ENCODE measurements at regions not wholly inside any gene's neighbourhood (a gene's known extent, or its start where the extent isn't known, plus 50 kb on each side); places are given as distances from the start of the nearest gene placed in this dataset.

GRCh38 chr22:48808038-48808960 is 1019.4 kb downstream of the BRD1 start:
- H3K9me3 Mint-ChIP-seq: peaks cover 64% of the 10 kb centered on the region
- no peaks in the 10 kb centered on the region for H3K4me1 Mint-ChIP-seq (ENCODE audit: low read depth)
- H3K4me3 Mint-ChIP-seq: no peak overlapping the region
- peaks cover 4% of the 10 kb centered on the region; the same call in 1 of the 2 replicates for H3K36me3 Mint-ChIP-seq (ENCODE audit: low read depth)
- no peak overlapping the region for H3K27ac Mint-ChIP-seq
- H3K27me3 Mint-ChIP-seq (ENCODE audit: insufficient read depth): no peaks in the 10 kb centered on the region
- no peak for DNase-seq
- no peak for TF ChIP-seq CTCF (IDR thresholded peaks at IDR 0.05)

GRCh38 chr22:48807155-48807554 is 1020.5 kb downstream of the BRD1 start:
- Mint-ChIP-seq H3K36me3 (ENCODE audit: low read depth) (peaks cover 4% of the 10 kb centered on the region; the same call in 1 of the 2 replicates), H3K27me3 (ENCODE audit: insufficient read depth) (no peaks in the 10 kb centered on the region), H3K4me1 (ENCODE audit: low read depth) (no peaks in the 10 kb centered on the region), H3K4me3 (no peak overlapping the region), H3K9me3 (peaks cover 62% of the 10 kb centered on the region), H3K27ac (no peak overlapping the region)
- DNase-seq: no peak
- TF ChIP-seq CTCF (IDR thresholded peaks at IDR 0.05): no peak

GRCh38 chr22:48806227-48806781 is 1021.4 kb downstream of the BRD1 start:
- H3K4me1 Mint-ChIP-seq (ENCODE audit: low read depth): no peaks in the 10 kb centered on the region
- TF ChIP-seq CTCF (IDR thresholded peaks at IDR 0.05): no peak
- no peaks in the 10 kb centered on the region for H3K27me3 Mint-ChIP-seq (ENCODE audit: insufficient read depth)
- no peak overlapping the region for H3K27ac Mint-ChIP-seq
- DNase-seq: no peak
- H3K4me3 Mint-ChIP-seq: no peak overlapping the region
- peaks cover 4% of the 10 kb centered on the region; the same call in 1 of the 2 replicates for H3K36me3 Mint-ChIP-seq (ENCODE audit: low read depth)
- H3K9me3 Mint-ChIP-seq: peaks cover 59% of the 10 kb centered on the region

- Mint-ChIP-seq H3K36me3 (ENCODE audit: low read depth) (peaks cover 4% of the 10 kb centered on the region; the same call in 1 of the 2 replicates), H3K27ac (no peak overlapping the region), H3K4me1 (ENCODE audit: low read depth) (no peaks in the 10 kb centered on the region), H3K9me3 (peaks cover 58% of the 10 kb centered on the region), H3K27me3 (ENCODE audit: insufficient read depth) (no peaks in the 10 kb centered on the region), H3K4me3 (no peak overlapping the region)
- no peak for TF ChIP-seq CTCF (IDR thresholded peaks at IDR 0.05)
- no peak for DNase-seq
These were observed 1022.2 kb downstream of the BRD1 start for GRCh38 chr22:48805516-48805915.

GRCh38 chr22:48804811-48805301 is 1022.8 kb downstream of the BRD1 start:
- Mint-ChIP-seq H3K4me1 (ENCODE audit: low read depth) (no peaks in the 10 kb centered on the region), H3K4me3 (no peak overlapping the region), H3K9me3 (peaks cover 52% of the 10 kb centered on the region), H3K27ac (no peak overlapping the region), H3K36me3 (ENCODE audit: low read depth) (peaks cover 4% of the 10 kb centered on the region; the same call in 1 of the 2 replicates), H3K27me3 (ENCODE audit: insufficient read depth) (no peaks in the 10 kb centered on the region)
- no peak for DNase-seq
- TF ChIP-seq CTCF (IDR thresholded peaks at IDR 0.05): no peak
